HG02610 (cell line): ENCODE measurements at regions not wholly inside any gene's neighbourhood (a gene's known extent, or its start where the extent isn't known, plus 50 kb on each side); places are given as distances from the start of the nearest gene placed in this dataset.

Experiments
- ATAC-seq: cut with Tn5 transposase; IDR thresholded peaks from one replicate; pipeline ENCODE4 v1.9.1; 2021; ENCODE audit warnings: mild to moderate bottlenecking, moderate library complexity; ENCODE audit not compliant: unreplicated experiment

GRCh38 chr5:52491071-52491787 is 296.5 kb upstream of the ITGA1 start:
- no peak for ATAC-seq

- no peak for ATAC-seq
These were observed 295.9 kb upstream of the ITGA1 start for GRCh38 chr5:52491818-52492217.

- no peak for ATAC-seq
These were observed 290.5 kb upstream of the ITGA1 start for GRCh38 chr5:52497133-52497693.

- no peak for ATAC-seq
These were observed 289.1 kb upstream of the ITGA1 start for GRCh38 chr5:52498607-52499006.

- ATAC-seq, result no peak
These were observed 285.2 kb upstream of the ITGA1 start for GRCh38 chr5:52502460-52502999.

- ATAC-seq, result no peak
These were observed 283.0 kb upstream of the ITGA1 start for GRCh38 chr5:52504584-52505240.

- no peak for ATAC-seq
These were observed 270.0 kb upstream of the ITGA1 start for GRCh38 chr5:52517667-52518066.

GRCh38 chr5:52520171-52520570 is 267.5 kb upstream of the ITGA1 start:
- ATAC-seq, result no peak

GRCh38 chr5:52521236-52521635 is 266.5 kb upstream of the ITGA1 start:
- ATAC-seq, result no peak

- no peak for ATAC-seq
These were observed 264.0 kb upstream of the ITGA1 start for GRCh38 chr5:52523701-52524100.

GRCh38 chr5:52531105-52531504 is 256.6 kb upstream of the ITGA1 start:
- ATAC-seq, result no peak

GRCh38 chr5:52543594-52543993 is 244.1 kb upstream of the ITGA1 start:
- ATAC-seq, result no peak

GRCh38 chr5:52544738-52545137 is 243.0 kb upstream of the ITGA1 start:
- no peak for ATAC-seq

GRCh38 chr5:52554293-52554692 is 233.4 kb upstream of the ITGA1 start:
- no peak for ATAC-seq

GRCh38 chr5:52560366-52560765 is 227.3 kb upstream of the ITGA1 start:
- no peak for ATAC-seq

GRCh38 chr5:52562473-52562872 is 225.2 kb upstream of the ITGA1 start:
- no peak for ATAC-seq

- no peak for ATAC-seq
These were observed 223.1 kb upstream of the ITGA1 start for GRCh38 chr5:52564587-52564986.

- ATAC-seq, result no peak
These were observed 210.2 kb upstream of the ITGA1 start for GRCh38 chr5:52577546-52577945.

- ATAC-seq, result no peak
These were observed 208.3 kb upstream of the ITGA1 start for GRCh38 chr5:52579391-52579790.

- ATAC-seq, result no peak
These were observed 206.8 kb upstream of the ITGA1 start for GRCh38 chr5:52580921-52581320.

GRCh38 chr5:52582313-52582712 is 205.4 kb upstream of the ITGA1 start:
- no peak for ATAC-seq

- ATAC-seq, result no peak
These were observed 200.6 kb upstream of the ITGA1 start for GRCh38 chr5:52587131-52587530.
